ENCODE measurements at regions not wholly inside any gene's neighbourhood (a gene's known extent, or its start where the extent isn't known, plus 50 kb on each side); places are given as distances from the start of the nearest gene placed in this dataset.

DNA sequence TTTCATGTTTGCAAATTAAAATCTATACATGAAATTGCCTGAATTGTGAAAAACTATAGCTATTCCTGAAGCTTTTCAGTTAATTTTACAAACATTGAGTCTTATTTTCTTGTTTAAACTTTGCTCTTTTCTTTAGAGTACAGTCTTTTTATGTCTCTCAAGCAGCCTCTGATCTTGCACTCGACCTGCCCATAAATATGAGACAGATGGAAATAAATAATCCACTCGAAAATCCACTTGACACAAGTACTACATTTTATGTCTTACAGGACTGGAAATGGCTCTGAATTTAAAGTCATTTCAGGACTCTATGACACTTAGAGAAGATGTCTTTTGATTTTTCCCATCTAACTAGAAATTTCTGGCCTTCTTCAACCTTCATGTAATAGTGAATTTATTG, 283.8 kb downstream of the USP25 start:
- no peak for DNase-seq (ENCODE audit: low spot score)

DNA sequence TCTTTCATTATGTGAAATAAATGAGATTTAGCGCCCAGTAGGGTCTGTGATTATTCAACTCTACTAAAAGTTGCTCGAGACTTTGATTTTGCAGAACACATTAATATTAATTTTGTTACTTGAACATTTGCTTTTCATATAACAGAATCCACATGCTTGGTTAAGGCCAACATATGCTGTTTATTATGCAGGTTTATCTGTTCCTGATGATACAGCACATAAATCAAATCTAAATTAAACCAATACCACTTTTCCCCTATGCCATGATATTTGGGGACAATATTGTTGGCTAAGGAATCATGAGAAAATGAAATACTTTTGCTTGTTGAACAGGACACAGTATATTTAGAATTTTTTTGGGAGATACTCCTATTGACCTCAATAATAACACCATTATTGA, 291.1 kb downstream of the USP25 start:
- DNase-seq (ENCODE audit: low spot score) = no peak

DNA sequence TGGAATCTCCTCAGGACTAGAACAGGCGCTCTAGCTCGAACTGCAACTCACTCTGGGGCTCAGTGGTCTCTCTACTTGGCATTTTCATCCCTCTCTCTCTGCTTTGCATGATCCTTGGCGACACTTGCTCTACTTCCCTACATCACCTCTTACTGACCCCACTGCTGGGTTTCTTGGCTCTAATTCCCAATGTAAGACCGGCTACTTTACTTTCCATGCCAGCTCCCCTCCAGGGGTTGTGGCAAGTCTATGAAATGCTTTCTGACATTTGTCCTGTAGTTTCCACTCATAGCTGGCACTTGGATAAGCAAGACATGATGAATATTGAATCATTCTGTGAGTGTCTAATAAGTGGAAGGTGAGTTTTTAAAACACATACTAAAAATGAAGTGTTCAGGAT, 292.3 kb downstream of the USP25 start:
- no peak for DNase-seq (ENCODE audit: low spot score)

DNA sequence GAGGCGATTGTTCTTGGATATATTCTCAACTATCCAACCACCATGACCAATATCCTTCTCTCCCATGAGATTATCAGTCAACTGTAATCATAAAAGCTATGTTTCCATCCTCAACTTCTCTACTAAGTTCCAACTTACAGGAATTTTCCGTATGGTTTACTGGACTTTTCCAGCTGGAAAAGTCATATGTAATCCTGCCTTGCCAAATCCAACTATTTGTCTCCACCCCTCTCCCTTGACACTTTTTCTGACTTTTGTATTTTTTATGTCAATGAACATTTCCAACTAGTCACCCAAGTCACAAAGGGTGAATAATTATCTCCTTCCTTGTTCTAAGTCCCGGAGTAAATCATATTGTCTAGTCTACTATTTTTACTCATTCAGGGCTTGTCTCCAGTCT, 293.1 kb downstream of the USP25 start:
- DNase-seq (ENCODE audit: low spot score) = no peak

DNA sequence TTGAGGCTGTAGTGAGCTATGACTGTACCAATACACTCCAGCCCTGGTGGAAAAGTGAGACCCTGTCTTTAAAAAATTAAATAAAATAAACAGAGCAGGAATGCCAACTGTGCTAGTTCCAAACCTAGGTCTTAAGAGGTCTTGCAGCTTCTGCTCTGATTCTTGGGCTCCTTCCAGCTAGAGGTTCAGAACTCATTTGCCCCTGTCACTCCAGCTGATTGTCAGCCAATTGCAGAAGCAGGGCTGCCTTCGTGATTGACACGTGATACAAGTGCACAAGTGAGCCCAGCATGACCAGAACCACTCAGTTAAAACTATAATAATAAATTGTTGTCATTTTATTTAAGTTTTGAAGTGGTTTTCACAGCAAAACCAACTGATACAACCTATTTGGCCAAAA, 298.4 kb downstream of the USP25 start:
- DNase-seq (ENCODE audit: low spot score) = no peak

DNA sequence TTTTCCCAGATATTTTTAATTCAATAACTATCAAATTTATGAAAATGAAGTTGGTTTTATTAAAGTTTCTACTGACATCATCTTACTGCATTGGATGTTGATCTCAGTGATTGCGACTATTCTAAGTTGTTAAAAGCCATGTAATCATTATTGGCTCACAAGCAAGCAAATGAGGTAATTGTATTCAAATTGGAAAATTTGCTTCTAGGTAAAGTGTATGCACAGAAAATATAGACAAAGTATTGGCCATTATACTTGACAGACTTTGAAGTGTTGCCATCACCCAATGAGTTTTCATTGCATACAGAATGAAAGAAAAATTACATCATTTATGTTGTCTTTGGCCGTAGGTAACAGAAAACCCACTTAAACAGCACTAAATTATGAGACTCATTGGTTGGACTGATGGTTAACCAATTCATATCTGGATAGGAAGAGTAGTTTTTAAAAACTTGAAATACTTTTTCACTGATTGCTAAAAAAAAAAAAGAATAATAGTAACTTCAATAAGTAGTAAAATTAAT, 299.2 kb downstream of the USP25 start:
- no peak for DNase-seq (ENCODE audit: low spot score)

DNA sequence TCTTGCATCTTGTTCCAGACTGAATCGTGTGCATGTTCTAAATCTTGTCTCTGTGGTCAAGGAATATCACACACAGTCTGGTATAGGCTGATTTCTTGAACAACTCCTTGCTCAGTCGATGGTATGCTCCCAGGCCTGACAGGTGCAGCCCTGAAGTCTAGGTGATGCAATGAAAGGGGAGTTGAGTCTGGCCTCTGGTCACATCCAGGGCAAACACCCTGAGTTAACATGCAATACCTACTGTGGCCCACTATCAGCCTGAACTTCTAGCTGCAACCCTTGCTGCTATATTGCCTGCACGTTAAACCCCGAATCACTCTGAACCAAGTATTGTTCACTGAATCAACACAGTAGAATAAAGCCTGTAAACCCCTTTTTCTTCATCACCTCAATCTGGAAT, 303.4 kb downstream of the USP25 start:
- DNase-seq (ENCODE audit: low spot score) = no peak

DNA sequence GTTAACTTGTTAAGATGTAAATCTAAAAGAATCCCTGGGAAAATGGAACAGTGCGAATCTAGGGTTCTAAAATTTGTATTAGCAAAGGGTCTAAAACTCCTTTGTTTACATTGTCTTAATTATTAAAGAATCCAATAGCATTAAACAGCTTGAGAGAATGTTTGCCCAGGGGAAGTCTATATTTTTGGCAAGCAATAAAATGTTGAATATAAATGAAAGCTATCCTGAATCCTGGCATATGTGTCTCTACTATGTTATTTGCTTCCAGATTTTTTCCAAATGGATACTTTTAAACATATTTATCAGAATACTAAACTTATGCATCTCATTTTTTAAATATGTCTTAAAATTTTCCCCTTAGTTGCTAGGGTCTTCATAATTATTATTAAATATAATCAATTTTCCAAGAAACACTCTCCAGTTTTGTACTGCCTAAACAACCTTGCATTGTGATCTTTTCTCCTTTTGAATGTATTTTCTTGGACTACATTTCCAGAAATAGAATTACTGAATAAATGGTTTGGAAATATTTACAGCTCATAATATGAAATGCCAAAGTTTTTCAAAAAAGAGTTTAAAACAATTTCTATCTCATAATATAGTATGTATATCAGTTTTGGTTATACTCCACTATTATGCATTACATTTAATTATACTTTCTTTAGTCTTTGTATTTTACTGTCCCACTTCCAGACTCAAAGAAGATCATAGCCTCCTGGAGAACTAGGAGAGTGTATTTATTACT, 304.8 kb downstream of the USP25 start:
- DNase-seq (ENCODE audit: low spot score) = no peak

DNA sequence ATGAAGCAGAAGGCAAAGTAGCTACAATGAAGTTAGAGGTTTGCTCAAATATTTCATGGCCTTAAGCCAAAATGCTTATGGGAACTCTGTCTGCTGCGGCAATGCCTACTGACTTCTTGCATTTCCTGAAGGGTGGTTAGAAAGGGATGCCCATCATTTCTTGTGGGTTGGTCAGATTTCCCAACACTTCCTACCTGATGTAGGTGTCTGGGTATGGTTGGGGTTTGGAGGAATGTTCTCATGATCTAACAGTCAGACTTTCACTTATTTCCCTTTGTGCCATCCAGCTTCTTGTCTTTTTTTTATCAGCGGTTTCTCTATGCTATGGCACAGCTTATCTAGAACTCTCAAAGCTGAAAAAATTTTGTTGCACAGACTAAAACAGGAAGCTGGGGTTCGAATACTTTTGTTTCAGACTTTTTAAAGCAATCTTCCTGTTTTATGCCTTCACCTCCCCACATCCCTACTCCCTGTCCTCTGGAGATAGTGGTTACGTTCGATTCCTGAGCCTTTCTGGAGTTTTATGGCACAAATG, 307.7 kb downstream of the USP25 start:
- DNase-seq (ENCODE audit: low spot score) = no peak

DNA sequence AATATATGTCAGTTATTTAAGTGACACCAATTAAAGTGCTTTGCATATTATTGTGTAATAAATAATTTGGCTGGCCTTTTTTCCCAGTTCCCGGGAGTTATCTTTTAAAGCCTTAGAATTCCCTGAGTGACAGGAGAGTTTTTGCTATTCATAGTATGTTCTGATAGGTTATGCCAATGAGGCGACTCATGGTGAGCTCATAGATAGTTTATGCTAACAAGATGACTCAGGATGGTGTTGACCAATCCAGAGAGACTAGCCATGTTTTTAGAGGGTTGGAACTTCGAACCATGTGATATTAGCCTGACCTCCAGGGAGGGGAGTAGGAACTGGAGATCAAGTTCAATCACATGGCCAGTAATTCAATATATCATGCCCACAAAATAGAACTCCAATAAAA, 310.8 kb downstream of the USP25 start:
- DNase-seq (ENCODE audit: low spot score) = no peak

DNA sequence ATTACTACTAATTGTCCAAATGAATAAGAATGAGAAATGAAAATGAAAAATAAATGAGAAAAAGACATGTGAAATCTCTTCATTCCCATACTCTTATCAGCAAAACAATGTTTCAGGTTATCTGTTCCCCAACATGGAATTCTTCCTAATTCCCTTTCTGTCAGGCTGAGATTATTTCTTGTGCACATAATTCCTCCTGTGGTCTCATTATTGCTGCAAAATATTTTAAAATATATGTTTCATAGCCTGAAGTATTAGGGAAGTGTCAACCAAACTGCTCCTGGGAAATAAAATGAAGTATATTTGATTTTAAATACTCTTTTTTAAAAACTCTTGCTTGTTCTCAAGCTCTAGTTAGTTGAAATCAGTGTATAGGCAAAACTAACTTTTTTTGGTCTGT, 314.9 kb downstream of the USP25 start:
- no peak for DNase-seq (ENCODE audit: low spot score)

DNA sequence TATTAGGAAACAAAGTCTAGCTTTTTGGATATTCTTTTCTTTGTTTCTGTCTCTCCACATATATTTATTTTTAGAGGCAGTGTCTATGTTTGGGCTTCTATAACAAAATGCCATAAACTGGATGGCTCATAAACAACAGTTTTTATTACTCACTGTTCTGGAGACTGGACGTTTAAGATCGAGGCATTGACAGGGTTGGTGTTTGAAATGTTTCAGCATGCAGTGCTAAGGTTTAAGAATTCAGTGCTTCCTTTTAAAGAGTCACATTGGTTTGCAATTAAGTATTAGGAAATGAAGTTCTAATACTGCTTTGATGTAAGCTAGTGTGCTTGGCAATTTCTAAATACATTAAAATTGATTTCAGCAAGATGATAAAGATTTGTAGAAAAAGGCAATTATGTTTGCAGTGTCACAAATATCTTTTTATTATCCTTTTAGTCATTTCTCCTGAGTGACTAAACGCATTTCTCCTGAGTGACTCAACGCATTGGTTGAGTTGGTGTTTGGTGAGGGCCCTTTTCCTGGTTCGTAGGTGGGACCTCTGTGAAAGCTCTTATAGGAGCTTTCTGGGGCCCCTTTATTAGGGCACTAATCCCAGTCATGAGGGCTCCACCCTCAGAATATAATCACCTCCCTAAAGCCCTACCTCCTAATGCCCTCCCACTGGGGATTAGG, 317.0 kb downstream of the USP25 start:
- no peak for DNase-seq (ENCODE audit: low spot score)

DNA sequence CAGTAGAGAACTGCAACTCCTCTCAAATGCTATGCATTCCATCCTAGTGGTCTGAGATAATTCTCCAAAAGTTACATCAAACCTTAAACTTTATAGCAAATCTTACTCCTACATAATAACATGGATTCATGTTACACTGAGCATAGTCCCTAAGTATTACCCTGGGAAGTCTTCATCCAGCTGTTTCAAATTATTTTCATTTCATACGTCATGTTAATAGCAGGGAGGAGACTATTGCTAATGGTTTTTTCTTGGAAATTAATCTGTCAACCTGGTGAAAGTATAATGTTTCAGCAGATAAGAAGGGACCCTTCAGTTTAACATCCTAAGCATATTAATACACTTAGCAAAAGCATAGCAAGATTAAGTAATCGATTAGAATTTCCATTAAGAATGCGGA, 318.1 kb downstream of the USP25 start:
- DNase-seq (ENCODE audit: low spot score) = no peak

DNA sequence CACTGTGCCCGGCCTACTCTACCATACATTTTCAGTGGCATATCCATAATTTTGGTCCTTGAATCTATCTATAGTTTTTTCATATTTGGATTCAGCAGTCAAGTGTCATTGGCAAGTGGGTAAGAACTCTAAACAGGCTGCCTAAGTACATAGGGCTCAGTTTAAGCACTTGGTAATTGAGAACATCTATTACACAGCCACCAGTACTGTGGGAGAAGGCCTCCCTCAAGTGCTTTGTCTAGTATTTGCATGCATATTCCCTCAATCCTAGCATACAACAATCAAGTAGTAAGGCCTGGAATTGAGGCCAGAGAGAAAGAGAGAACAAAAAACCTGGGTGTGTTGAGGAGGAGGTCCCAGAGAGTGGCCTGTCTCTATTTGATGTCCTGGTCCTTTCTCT, 325.2 kb downstream of the USP25 start:
- no peak for DNase-seq (ENCODE audit: low spot score)

DNA sequence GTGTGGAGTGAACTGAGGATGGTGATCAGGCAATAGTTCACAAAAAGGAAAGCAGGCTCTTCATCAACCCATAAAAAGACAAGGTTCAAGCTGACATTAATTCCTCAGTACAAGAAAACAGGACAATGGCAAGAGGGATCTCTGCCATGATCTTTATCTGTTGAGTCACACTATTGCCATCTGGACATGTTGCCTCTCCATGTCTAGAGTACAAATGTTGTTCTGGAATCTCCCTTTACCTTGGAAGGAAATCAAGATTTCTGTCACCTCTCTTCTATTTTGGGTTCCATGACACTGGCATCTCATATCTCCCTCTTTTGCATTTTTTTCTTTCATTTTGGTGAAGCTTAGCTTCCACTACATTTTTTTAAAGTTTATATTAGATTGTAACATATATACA, 329.1 kb downstream of the USP25 start:
- DNase-seq (ENCODE audit: low spot score) = no peak

DNA sequence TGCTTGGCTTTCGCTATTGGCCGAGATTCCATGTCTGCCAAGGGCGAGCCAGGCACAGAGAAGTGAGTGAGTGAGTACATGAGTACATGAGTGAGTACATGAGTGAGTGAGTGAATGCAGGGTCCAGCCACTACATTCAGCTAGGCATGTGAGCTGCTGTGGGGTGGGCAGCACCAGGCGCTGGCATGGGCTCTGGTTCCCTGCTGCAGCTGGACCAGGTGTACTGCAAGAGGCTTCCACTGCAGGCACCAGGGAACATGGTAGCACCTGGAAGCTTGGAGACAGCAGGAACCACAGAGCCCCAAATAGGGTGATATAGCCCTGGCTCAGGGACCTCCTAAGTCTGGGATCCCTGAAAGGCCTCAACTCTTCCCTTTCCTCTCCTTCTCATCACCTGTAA, 330.2 kb downstream of the USP25 start:
- DNase-seq (ENCODE audit: low spot score) = no peak

DNA sequence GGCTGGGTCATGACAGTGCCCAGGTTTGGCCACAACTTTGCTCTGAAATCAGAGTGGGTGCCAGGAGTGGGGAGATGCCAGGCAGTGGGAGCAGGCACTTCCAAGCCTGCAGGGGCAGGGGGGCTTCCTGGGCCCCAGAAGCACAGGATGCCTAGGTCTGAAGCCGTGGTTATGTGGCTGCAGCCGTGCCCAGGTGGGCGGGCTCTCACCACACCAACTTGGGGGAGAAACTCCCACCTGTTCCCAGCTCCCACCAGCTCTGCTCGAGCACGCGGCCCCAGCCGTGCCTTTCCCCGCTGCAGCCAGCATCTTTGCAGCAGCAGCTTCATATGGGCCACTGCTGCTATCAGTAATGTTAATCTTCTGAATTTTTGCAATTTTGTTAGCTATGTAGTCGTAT, 331.4 kb downstream of the USP25 start:
- no peak for DNase-seq (ENCODE audit: low spot score)

DNA sequence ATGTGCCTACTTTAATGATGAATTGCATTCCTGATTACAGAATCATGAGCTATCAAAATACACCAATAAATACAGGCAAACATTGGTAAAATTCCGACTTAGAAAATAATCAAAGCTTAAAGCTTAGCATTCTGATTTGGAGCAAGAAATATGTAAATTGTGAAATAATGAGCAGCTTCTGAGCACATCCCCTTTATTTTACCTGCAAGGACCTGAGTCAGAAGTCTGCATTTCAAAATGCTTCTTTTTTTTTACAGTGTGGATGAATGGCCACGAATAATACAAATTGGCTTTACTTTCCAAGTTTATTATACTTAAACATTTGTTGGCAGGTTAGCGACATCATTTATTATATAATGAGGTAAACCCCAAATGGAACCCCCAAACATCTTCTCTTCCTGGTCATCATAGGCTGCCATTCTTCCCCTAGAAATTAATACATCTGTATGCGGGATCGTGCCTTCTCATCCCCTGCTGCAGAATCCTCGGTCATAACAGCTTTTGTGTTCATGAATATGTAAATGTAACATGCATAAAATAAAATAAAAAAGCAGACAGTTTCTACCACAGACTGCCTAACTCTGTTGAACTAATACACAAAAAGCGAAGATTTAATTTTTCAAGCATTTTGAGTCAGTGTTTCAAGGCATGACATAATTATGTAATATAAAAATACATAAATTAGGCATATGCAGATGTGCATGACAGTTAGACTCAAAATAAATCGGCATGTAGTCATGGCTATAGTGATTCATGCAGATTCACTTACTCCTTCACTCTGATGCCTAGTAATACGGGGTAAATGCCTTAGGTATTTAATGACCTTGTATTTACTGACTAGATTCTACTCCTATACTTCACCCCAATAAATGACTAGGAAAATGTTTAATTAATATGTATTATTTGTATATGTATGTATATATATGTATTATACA, 339.7 kb downstream of the USP25 start:
- no peak for DNase-seq (ENCODE audit: low spot score)

DNA sequence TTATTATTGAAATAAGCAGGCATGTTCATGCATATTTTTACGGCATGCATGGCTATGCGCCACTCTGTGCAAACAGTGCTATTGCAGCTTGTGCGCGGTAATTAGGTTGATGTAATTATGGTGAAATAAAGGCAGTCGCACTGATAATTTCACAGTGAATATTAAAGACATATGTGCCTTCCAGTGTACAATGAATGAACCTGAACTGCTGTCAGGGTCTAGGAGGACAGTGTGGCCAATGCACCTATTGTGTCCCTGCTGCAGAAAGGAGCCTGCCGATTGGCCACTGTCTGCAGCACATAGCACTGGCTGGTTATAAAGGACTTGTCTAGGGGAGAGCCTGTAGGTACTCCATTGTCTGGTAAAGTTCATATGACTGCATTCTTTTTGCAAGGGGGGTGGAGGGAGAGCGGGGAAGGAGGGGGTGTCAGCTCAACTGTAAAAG, 340.4 kb downstream of the USP25 start:
- no peak for DNase-seq (ENCODE audit: low spot score)

DNA sequence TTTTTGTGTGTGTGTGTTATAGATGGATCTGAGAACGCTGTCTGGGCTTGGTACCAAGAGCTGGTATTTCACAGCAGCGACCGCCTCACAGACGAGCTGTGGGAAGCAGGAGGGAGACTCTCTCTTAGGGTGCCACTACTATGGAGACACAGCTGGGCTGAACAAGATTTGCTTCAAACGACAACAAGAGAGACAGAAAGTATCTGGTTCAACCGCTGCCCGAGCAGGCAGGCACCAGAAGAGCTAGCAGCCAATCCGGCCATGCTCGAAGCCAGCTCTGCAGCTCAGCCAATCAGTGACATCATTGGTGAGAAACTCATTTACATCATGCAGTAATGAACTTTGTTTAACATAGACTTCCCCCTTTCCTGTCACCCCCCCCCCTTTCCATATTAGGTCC, 341.3 kb downstream of the USP25 start:
- no peak for DNase-seq (ENCODE audit: low spot score)

DNA sequence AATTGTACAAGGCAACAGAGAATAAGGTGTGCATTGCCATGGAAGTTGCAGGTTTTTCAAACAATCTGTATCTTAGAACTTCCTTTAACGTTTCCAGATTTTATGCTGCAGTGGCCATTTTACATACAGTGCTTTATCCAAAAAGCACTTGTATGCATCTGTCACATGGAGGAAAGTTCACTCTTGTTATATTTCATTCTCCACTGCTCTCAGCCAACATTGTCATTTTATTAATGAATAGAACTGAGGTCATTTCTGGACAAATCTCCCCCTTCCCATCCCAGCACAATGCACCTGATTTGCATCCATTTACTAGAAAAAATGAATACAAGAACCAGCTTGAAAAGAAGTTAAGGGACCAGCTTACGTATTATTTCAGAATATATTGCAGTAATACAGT, 342.0 kb downstream of the USP25 start:
- no peak for DNase-seq (ENCODE audit: low spot score)

DNA sequence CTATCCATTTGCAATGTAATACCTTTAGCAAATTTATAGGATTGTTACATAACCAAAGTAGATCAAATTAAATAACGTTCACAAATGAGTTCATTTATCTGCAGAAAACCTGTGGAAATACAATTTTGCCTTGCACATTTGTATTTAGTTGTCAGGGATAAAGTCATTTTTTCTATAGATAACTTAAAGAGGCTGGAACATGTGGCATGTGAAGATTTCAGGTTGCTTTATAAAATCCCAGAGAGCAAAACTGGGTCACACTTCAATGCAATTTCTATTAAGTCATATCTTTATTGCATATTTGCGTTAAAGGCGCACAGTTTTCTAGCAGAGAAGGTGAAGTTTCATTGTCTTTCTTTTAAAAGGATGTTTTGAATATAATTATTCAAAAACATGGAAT, 342.4 kb downstream of the USP25 start:
- no peak for DNase-seq (ENCODE audit: low spot score)
